Esophagus muscularis mucosa (tissue), 4 donors: ENCODE measurements at regions not wholly inside any gene's neighbourhood (a gene's known extent, or its start where the extent isn't known, plus 50 kb on each side); places are given as distances from the start of the nearest gene placed in this dataset.

Experiments used
- DNase-seq: peaks from one replicate; pipeline ENCODE4 v3.0.0-alpha.2; 2017; ENCODE audit errors: extremely low spot score
- H3K27ac ChIP-seq, 4 donors: fragments of 200-600 bp; sonication (generic); replicated peaks in 1 of 4; 1 replicate in 3 of 4; 2 replicates in 1 of 4; pipeline ENCODE4 v1.5.1; 2016 to 2019; ENCODE audit warnings: mild to moderate bottlenecking in 1 of 4
- H3K27me3 ChIP-seq, 4 donors: fragments of 200-600 bp; sonication (generic); one replicate each; pipeline versions ENCODE4 v1.5.1 to v1.6.0; 2016 to 2019
- H3K36me3 ChIP-seq, 4 donors: fragments of 200-600 bp; sonication (generic); one replicate each; pipeline ENCODE4 v1.5.1; 2016 to 2019
- H3K4me1 ChIP-seq, 4 donors: fragments of 200-600 bp; sonication (generic); one replicate each; pipeline ENCODE4 v1.5.1; 2016 to 2019
- H3K4me3 ChIP-seq, 4 donors: fragments of 200-600 bp; sonication (generic); 1 replicate in 2 of 4; 2 replicates in 2 of 4; pipeline ENCODE4 v1.5.1; 2016 to 2019; ENCODE audit warnings: mild to moderate bottlenecking in 4 of 4, moderate library complexity in 1 of 4
- H3K9me3 ChIP-seq, 4 donors: fragments of 200-600 bp; sonication (generic); 1 replicate in 3 of 4; 2 replicates in 1 of 4; pipeline ENCODE4 v1.5.1; 2016 to 2019
- EP300 ChIP-seq: sonication (generic); formaldehyde crosslinking; IDR thresholded peaks from one replicate; pipeline ENCODE4 v1.6.1; 2017; ENCODE audit warnings: antibody characterized with exemption
- POLR2A ChIP-seq: fragments of 450-650 bp; IDR thresholded peaks from one replicate; pipeline ENCODE4 v1.6.1; 2017; ENCODE audit warnings: antibody characterized with exemption, moderate library complexity, mild to moderate bottlenecking, low read depth
- POLR2AphosphoS5 ChIP-seq, 2 donors: sonication (generic); formaldehyde crosslinking; IDR thresholded peaks; one replicate each; pipeline ENCODE4 v1.6.1; 2017; ENCODE audit warnings: antibody characterized with exemption in 2 of 2
- WGBS: methylation state at CpG from one replicate; pipeline ENCODE4 v1.1.5; 2018; 5-methylcytosine and 5-hydroxymethylcytosine counted together
- intact Hi-C: fragments of 100-400 bp; cut with DNase I; formaldehyde crosslinking; loops from one replicate; pipeline ENCODE4 v1.15.1; 2023
- TF ChIP-seq, protein P1 (sequence below), 3 experiments: fragments of 200-600 bp in 2 of 3; fragments of 450-650 bp in 1 of 3; sonication (generic) in 2 of 3; IDR thresholded peaks; one replicate each; pipeline ENCODE4 v1.5.1; 2017 to 2019; ENCODE audit warnings: antibody characterized with exemption in 3 of 3, mild to moderate bottlenecking in 2 of 3, moderate library complexity in 1 of 3

DNA sequence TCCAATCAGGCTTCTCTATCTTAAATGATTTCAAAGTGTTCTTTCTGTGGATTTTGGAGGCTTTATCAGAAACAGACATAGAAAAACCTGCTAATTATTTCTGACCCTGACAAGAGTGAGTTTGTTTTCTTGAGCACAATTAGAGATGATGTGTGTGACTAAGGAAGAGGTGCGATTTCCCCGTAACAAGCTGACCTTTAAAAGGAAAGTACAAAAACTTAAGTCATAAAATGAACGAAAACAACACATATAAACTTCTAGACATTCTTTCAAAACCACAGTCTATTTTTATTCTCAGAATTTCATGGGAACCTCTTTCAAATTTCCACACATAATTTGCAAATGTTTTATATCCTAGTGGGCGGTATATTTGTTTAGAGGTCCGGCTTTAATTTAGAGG is 604.8 kb downstream of the CPS1 start:
- no peaks in the 10 kb centered on the region for H3K36me3 ChIP-seq
- no peak overlapping the region for H3K27ac ChIP-seq
- no peak for DNase-seq
- no peaks in the 10 kb centered on the region for H3K4me1 ChIP-seq
- no peaks in the 10 kb centered on the region for H3K9me3 ChIP-seq
- WGBS = 70% methylated on average over 5 of the region's 5 CpGs
- no peak overlapping the region for H3K4me3 ChIP-seq
- intact Hi-C loops = no loop called here
- H3K27me3 ChIP-seq = no peaks in the 10 kb centered on the region
- TF ChIP-seq POLR2AphosphoS5 (IDR thresholded peaks at IDR 0.05) (no peak), EP300 (no peak), POLR2A (no peak)
- TF ChIP-seq, protein P1, sequence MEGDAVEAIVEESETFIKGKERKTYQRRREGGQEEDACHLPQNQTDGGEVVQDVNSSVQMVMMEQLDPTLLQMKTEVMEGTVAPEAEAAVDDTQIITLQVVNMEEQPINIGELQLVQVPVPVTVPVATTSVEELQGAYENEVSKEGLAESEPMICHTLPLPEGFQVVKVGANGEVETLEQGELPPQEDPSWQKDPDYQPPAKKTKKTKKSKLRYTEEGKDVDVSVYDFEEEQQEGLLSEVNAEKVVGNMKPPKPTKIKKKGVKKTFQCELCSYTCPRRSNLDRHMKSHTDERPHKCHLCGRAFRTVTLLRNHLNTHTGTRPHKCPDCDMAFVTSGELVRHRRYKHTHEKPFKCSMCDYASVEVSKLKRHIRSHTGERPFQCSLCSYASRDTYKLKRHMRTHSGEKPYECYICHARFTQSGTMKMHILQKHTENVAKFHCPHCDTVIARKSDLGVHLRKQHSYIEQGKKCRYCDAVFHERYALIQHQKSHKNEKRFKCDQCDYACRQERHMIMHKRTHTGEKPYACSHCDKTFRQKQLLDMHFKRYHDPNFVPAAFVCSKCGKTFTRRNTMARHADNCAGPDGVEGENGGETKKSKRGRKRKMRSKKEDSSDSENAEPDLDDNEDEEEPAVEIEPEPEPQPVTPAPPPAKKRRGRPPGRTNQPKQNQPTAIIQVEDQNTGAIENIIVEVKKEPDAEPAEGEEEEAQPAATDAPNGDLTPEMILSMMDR (IDR thresholded peaks at IDR 0.05) = no peak

DNA sequence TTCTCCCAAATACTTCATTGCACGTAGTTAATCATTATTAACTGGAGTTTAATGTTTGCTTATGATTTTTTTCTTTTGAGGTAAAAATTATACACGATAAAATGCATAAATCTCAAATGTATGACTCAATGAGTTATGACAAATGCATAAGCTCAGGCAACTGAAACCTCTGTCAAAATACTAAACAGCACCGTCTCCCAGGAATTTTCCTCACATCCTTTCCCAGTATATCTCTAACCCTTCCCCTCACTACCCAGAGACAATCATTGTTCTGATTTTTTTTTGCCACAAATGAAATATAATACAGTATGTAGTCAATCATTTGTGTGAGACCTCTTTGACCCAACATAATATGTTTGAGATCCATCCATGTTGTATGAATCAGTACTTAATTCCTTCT is 606.5 kb downstream of the CPS1 start:
- H3K4me3 ChIP-seq = no peak overlapping the region

DNA sequence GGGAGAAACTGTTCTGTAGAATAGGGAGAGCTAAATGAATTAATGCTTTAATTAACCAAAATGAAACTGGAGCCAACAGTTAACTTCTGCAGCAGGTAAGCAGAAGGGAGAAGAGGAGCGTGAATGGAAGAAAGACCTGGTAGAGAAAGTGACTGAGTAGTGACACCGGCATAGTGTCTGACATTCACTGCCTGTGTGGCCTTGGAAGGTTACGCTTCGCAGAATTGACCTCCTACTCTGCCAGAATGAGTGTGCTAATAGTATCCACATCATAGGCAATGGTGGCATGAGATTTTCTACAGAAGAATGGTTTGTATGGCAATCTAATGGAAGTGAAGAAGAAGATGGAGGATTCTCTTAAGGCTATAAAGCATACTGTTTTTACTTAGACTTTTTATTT is 614.4 kb downstream of the CPS1 start:
- TF ChIP-seq, protein P1 (IDR thresholded peaks at IDR 0.05) = no peak
- TF ChIP-seq POLR2AphosphoS5 (IDR thresholded peaks at IDR 0.05) (no peak), POLR2A (no peak), EP300 (no peak)
- no peaks in the 10 kb centered on the region for H3K27me3 ChIP-seq
- no peak overlapping the region for H3K27ac ChIP-seq
- intact Hi-C loops = no loop called here
- no peaks in the 10 kb centered on the region for H3K9me3 ChIP-seq
- no peaks in the 10 kb centered on the region for H3K4me1 ChIP-seq
- DNase-seq = no peak
- WGBS = 95% methylated on average over 4 of the region's 4 CpGs
- no peak overlapping the region for H3K4me3 ChIP-seq
- H3K36me3 ChIP-seq = no peaks in the 10 kb centered on the region

More for the DNA sequence above, 606.5 kb downstream of the CPS1 start:
- intact Hi-C loops = no loop called here
- H3K27ac ChIP-seq = no peak overlapping the region
- no peaks in the 10 kb centered on the region for H3K4me1 ChIP-seq
- H3K36me3 ChIP-seq = no peaks in the 10 kb centered on the region
- no peak for DNase-seq
- no peaks in the 10 kb centered on the region for H3K27me3 ChIP-seq
- TF ChIP-seq, protein P1 (IDR thresholded peaks at IDR 0.05) = no peak
- no peak for TF ChIP-seq EP300
- TF ChIP-seq POLR2AphosphoS5 (IDR thresholded peaks at IDR 0.05) = no peak
- no peak for TF ChIP-seq POLR2A
- no peaks in the 10 kb centered on the region for H3K9me3 ChIP-seq
- WGBS = 49% methylated on average over 3 of the region's 3 CpGs

DNA sequence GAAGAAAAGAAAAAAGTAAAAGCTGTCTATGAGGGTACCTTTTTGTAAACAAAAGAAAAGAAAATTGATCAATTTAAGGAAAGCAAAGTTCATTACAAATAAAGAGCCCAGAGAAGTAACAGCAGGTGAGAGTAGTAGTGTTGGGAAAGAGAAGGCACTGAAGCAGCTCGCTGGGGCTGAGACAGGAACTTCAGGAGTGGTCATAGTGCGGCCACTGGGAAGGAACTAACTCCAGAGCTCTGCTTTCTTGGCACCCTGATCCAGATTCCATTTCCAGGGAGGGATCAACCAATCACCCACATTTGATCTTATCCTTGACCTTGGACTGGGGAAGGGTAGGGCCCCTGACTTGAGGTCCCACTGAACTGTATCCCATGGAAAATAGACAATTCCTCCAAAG is 617.6 kb downstream of the CPS1 start:
- TF ChIP-seq EP300 (no peak), POLR2AphosphoS5 (IDR thresholded peaks at IDR 0.05) (no peak), POLR2A (no peak)
- TF ChIP-seq, protein P1 (IDR thresholded peaks at IDR 0.05) = no peak
- H3K4me3 ChIP-seq = no peak overlapping the region
- 86% methylated on average over 2 of the region's 2 CpGs for WGBS

DNA sequence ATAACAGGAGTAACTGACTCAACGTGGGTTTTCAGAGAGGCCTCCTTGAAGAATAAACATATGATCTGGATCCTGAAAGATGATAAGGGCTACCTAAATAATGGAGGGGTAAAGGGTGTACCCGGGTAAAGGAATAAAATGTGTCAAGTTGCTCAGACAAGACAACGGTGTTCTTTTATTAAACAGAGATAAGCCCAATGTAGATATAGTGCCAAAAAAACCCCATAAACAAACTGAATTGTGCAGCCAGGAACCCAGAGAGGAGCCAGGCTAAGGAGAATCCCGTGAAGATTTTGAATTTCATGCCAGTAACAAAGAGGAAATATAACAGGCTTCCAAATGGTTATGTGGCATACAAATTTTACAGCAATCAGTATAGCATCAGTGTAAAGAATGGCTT is 618.2 kb downstream of the CPS1 start:
- no peaks in the 10 kb centered on the region for H3K4me1 ChIP-seq
- 57% methylated on average over 4 of the region's 4 CpGs for WGBS
- TF ChIP-seq EP300 (no peak), POLR2AphosphoS5 (IDR thresholded peaks at IDR 0.05) (no peak), POLR2A (no peak)
- TF ChIP-seq, protein P1 (IDR thresholded peaks at IDR 0.05) = no peak
- no peaks in the 10 kb centered on the region for H3K36me3 ChIP-seq
- H3K27ac ChIP-seq = no peak overlapping the region
- intact Hi-C loops = no loop called here
- no peak for DNase-seq
- H3K4me3 ChIP-seq = no peak overlapping the region
- H3K27me3 ChIP-seq = no peaks in the 10 kb centered on the region
- H3K9me3 ChIP-seq = no peaks in the 10 kb centered on the region

More for the DNA sequence above, 617.6 kb downstream of the CPS1 start:
- intact Hi-C loops = no loop called here
- no peaks in the 10 kb centered on the region for H3K27me3 ChIP-seq
- no peaks in the 10 kb centered on the region for H3K9me3 ChIP-seq
- no peak overlapping the region for H3K27ac ChIP-seq
- H3K36me3 ChIP-seq = no peaks in the 10 kb centered on the region
- H3K4me1 ChIP-seq = no peaks in the 10 kb centered on the region
- DNase-seq = no peak
